WTC11 (cell line): ENCODE measurements at regions not wholly inside any gene's neighbourhood (a gene's known extent, or its start where the extent isn't known, plus 50 kb on each side); places are given as distances from the start of the nearest gene placed in this dataset.

Experiments used
- CREB1 ChIP-seq: sonication (generic); formaldehyde crosslinking; IDR thresholded peaks from 2 replicates; pipeline ENCODE4 v1.8.0; 2023; ENCODE audit warnings: mild to moderate bottlenecking, missing genetic modification reagents
- CTCF ChIP-seq: fragments of 200-600 bp; IDR thresholded peaks from 2 replicates; pipeline ENCODE4 v1.8.0; 2022; ENCODE audit warnings: antibody characterized with exemption
- E2F5 ChIP-seq: sonication (generic); formaldehyde crosslinking; IDR thresholded peaks from 2 replicates; pipeline ENCODE4 v1.8.1; 2022; ENCODE audit warnings: mild to moderate bottlenecking, moderate library complexity, missing genetic modification reagents
- ETV6 ChIP-seq: sonication (generic); formaldehyde crosslinking; IDR thresholded peaks from 2 replicates; pipeline ENCODE4 v1.8.1; 2022; ENCODE audit warnings: mild to moderate bottlenecking, missing genetic modification reagents
- FOXK1 ChIP-seq: sonication (generic); formaldehyde crosslinking; IDR thresholded peaks from 2 replicates; pipeline ENCODE4 v1.8.0; 2022; ENCODE audit warnings: mild to moderate bottlenecking, moderate library complexity, missing genetic modification reagents
- MAX ChIP-seq: sonication (generic); formaldehyde crosslinking; IDR thresholded peaks from 2 replicates; pipeline ENCODE4 v1.8.0; 2022; ENCODE audit warnings: mild to moderate bottlenecking, missing genetic modification reagents
- NFE2L1 ChIP-seq: sonication (generic); formaldehyde crosslinking; IDR thresholded peaks from 2 replicates; pipeline ENCODE4 v1.8.1; 2023; ENCODE audit warnings: missing genetic modification reagents
- USF1 ChIP-seq: sonication (generic); formaldehyde crosslinking; IDR thresholded peaks from 2 replicates; pipeline ENCODE4 v1.8.0; 2022; ENCODE audit warnings: mild to moderate bottlenecking, missing genetic modification reagents
- ZBTB43 ChIP-seq: sonication (generic); formaldehyde crosslinking; IDR thresholded peaks from 2 replicates; pipeline ENCODE4 v1.8.1; 2023; ENCODE audit warnings: mild to moderate bottlenecking, missing genetic modification reagents
- ZNF263 ChIP-seq: sonication (generic); formaldehyde crosslinking; IDR thresholded peaks from 2 replicates; pipeline ENCODE4 v1.8.1; 2022; ENCODE audit warnings: low read depth, mild to moderate bottlenecking, moderate library complexity, missing genetic modification reagents

GRCh38 chr2:59233448-59233847 is 992.3 kb upstream of the FANCL start:
- no peak for TF ChIP-seq ETV6
- no peak for TF ChIP-seq NFE2L1
- TF ChIP-seq E2F5: no peak
- TF ChIP-seq CTCF: no peak
- no peak for TF ChIP-seq MAX (CRISPR knock-in tag)
- TF ChIP-seq CREB1 (CRISPR knock-in tag): no peak
- no peak for TF ChIP-seq ZNF263 (CRISPR knock-in tag)
- no peak for TF ChIP-seq USF1
- TF ChIP-seq FOXK1 (CRISPR knock-in tag): no peak
- TF ChIP-seq ZBTB43 (CRISPR knock-in tag): no peak
